WERI-Rb-1 (cell line): ENCODE measurements at regions not wholly inside any gene's neighbourhood (a gene's known extent, or its start where the extent isn't known, plus 50 kb on each side); places are given as distances from the start of the nearest gene placed in this dataset.

Source experiments
- DNase-seq: peaks from one replicate; pipeline ENCODE4 v3.0.0-alpha.2; 2020
- H3K27ac ChIP-seq: fragments of 250-450 bp; sonication (Bioruptor Pico); 2 replicates; pipeline ENCODE4 v1.5.1; 2020; ENCODE audit warnings: mild to moderate bottlenecking, moderate library complexity
- H3K27me3 ChIP-seq: fragments of 250-450 bp; sonication (Bioruptor Pico); 2 replicates; pipeline ENCODE4 v1.5.1; 2021; ENCODE audit warnings: mild to moderate bottlenecking, low read depth, moderate library complexity; ENCODE audit not compliant: insufficient read depth, severe bottlenecking
- H3K36me3 ChIP-seq: fragments of 250-450 bp; sonication (Bioruptor Pico); 2 replicates; pipeline ENCODE4 v1.5.1; 2020; ENCODE audit warnings: mild to moderate bottlenecking, moderate library complexity
- H3K4me3 ChIP-seq: 2 replicates; pipeline ENCODE4 v1.5.1; 2011; ENCODE audit warnings: low read depth, mild to moderate bottlenecking, control low read depth, low read length
- H3K9me3 ChIP-seq: fragments of 250-450 bp; sonication (Bioruptor Pico); 2 replicates; pipeline ENCODE4 v1.5.1; 2021; ENCODE audit warnings: mild to moderate bottlenecking, moderate library complexity; ENCODE audit not compliant: severe bottlenecking
- CTCF ChIP-seq: IDR thresholded peaks from 2 replicates; pipeline ENCODE4 v1.5.1; 2011; ENCODE audit warnings: low read depth, mild to moderate bottlenecking, control low read depth, inconsistent platforms, low read length

DNA sequence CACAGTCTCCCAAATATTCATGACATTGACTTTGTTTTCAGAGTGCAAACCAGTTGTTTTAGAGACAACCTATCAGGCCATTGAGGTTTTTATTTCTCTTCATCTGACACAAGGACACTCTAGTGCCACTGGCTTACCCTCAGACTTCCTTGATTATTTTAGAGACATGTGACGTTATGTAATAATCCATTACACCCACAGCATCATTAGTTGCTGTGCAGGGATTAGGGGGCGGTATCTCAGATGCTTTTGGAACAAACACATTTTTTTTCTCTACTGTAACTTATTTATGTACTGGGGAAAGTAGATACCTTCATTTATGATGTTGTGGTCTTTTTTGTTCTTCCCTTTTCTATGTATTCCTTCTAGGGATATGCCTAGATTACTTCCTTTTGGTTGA lies 2293.1 kb downstream of the PCDH7 start:
- DNase-seq = no peak
- no peaks in the 10 kb centered on the region for H3K9me3 ChIP-seq
- no peak for TF ChIP-seq CTCF
- no peak overlapping the region for H3K27ac ChIP-seq
- H3K36me3 ChIP-seq = no peaks in the 10 kb centered on the region
- no peak overlapping the region for H3K4me3 ChIP-seq
- no peaks in the 10 kb centered on the region for H3K27me3 ChIP-seq

DNA sequence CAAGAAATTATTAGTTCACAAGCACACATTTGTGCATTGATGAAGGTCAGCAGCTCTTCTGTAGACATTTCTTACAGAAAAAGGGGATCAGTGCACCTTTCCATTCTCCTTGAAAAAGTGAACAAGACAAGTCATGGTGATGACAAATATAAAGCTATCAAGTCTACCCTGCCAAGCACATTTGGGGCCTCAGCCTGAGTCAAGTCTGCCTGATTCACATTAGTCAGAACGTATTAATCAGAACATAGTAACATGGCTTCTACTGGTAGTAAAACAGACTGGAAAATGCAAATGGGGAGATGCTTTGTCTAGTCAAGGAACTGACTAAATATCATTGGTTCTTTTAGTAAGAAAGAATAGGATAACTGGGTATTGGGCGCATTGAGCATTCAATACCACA lies 2305.1 kb downstream of the PCDH7 start:
- Histone ChIP-seq H3K9me3 (no peaks in the 10 kb centered on the region), H3K27ac (no peak overlapping the region), H3K36me3 (no peaks in the 10 kb centered on the region), H3K4me3 (no peak overlapping the region), H3K27me3 (no peaks in the 10 kb centered on the region)
- no peak for TF ChIP-seq CTCF
- DNase-seq = no peak

DNA sequence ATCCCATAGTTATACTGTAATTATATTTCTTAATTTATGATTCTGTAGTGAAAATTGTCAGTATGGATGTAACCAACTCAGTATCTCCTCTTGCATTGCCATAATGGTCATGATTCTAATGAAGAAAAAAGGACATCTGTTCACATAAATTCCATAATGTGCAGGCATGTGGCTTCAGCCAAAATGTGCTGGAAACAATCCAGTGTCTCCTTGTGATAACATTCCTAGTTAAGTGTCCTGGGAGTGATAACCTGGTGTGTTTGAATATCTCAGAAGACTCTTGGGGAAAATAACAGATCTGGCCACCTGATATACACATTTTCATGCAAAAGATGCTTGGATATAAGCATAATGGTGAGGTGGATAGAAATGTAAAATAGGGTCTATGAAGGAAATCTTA lies 2309.8 kb downstream of the PCDH7 start:
- H3K27me3 ChIP-seq = no peaks in the 10 kb centered on the region
- TF ChIP-seq CTCF = no peak
- no peaks in the 10 kb centered on the region for H3K9me3 ChIP-seq
- H3K4me3 ChIP-seq = no peak overlapping the region
- H3K36me3 ChIP-seq = no peaks in the 10 kb centered on the region
- no peak overlapping the region for H3K27ac ChIP-seq
- DNase-seq = no peak

GRCh38 chr4:33031328-33031727 lies 2311.2 kb downstream of the PCDH7 start:
- H3K4me3 ChIP-seq = no peak overlapping the region
- no peaks in the 10 kb centered on the region for H3K27me3 ChIP-seq
- DNase-seq = no peak
- no peaks in the 10 kb centered on the region for H3K9me3 ChIP-seq
- H3K36me3 ChIP-seq = no peaks in the 10 kb centered on the region
- no peak overlapping the region for H3K27ac ChIP-seq
- no peak for TF ChIP-seq CTCF

DNA sequence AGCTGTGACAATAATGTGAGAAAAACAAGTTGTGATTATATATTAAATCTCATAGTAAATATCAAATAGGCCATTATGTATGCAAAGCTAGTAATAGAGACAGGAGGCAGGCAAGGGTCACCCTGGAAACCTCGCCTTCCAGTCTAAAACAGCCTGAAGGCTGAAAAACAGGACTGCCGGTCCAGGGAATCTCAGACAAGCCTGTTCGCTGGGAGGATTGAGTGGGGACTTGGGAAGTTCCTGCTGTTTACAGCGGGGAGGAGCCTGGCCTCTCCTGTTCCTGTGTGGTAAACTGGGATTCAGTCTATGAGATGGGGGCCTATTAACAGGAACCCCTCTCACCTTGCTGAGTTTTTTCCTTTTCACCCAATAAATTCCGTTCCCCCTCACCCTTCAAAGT lies 2317.3 kb downstream of the PCDH7 start:
- Histone ChIP-seq H3K27me3 (no peaks in the 10 kb centered on the region), H3K9me3 (no peaks in the 10 kb centered on the region), H3K4me3 (no peak overlapping the region), H3K36me3 (no peaks in the 10 kb centered on the region), H3K27ac (no peak overlapping the region)
- TF ChIP-seq CTCF = no peak
- no peak for DNase-seq

DNA sequence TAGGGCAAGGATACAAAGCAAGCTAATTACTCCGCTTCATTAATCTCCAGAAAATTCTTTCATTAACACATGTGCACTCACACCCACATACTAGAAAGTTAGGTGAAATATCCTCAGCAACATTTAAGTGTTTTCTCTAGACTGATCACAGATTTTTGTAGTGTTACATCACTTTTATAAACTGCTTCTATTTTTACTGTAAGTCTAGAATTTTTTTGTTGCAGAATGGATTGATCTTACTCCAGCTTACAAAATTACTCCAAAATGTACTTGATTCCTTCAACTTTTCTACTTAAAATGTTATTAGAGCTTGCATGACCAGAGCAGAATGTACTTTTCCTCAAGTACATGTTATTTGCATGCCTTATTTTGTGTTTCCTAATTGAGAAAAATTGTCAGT lies 2325.2 kb downstream of the PCDH7 start:
- H3K36me3 ChIP-seq = no peaks in the 10 kb centered on the region
- no peaks in the 10 kb centered on the region for H3K9me3 ChIP-seq
- TF ChIP-seq CTCF = no peak
- H3K27ac ChIP-seq = no peak overlapping the region
- DNase-seq = no peak
- H3K27me3 ChIP-seq = no peaks in the 10 kb centered on the region
- H3K4me3 ChIP-seq = no peak overlapping the region
